ELF-1 (cell line): ENCODE measurements at regions not wholly inside any gene's neighbourhood (a gene's known extent, or its start where the extent isn't known, plus 50 kb on each side); places are given as distances from the start of the nearest gene placed in this dataset.
A peak's percentile ranks its signal among the peaks of the same experiment; 100 is the strongest.
"Not testable (repeated sequence)": the region's sequence is repeated elsewhere in the genome, so short reads cannot be mapped to it uniquely, and the experiment has no call there.

Experiments
- DNase-seq: peaks from one replicate; pipeline ENCODE4 v3.0.0-alpha.2; 2016; ENCODE audit warnings: low read depth, low spot score

GRCh38 chr2:180927030-180927686 is 53.2 kb upstream of the UBE2E3 start:
- DNase-seq, result no peak

- DNase-seq, result no peak
Measured at GRCh38 chr2:180925700-180926099, 54.7 kb upstream of the UBE2E3 start.

DNA sequence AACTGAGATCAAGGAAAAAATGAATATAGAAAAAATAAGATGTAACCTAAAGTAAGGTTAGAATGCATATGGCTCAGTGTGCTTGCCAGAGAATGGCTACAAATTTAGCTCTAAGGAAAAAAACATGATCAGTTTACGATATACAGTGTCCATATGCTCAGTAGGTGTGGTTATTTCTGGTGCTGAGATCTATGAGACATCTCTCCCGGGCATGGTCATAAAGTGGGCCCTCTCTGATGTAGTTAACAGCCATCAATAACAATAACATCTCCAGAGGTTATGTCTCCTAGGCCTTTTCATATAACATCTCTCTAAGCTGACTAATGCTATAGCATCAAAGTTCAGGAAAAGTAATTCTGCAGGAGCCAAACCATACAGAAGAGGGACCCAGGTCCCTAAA is 56.3 kb upstream of the UBE2E3 start:
- DNase-seq, result no peak

DNA sequence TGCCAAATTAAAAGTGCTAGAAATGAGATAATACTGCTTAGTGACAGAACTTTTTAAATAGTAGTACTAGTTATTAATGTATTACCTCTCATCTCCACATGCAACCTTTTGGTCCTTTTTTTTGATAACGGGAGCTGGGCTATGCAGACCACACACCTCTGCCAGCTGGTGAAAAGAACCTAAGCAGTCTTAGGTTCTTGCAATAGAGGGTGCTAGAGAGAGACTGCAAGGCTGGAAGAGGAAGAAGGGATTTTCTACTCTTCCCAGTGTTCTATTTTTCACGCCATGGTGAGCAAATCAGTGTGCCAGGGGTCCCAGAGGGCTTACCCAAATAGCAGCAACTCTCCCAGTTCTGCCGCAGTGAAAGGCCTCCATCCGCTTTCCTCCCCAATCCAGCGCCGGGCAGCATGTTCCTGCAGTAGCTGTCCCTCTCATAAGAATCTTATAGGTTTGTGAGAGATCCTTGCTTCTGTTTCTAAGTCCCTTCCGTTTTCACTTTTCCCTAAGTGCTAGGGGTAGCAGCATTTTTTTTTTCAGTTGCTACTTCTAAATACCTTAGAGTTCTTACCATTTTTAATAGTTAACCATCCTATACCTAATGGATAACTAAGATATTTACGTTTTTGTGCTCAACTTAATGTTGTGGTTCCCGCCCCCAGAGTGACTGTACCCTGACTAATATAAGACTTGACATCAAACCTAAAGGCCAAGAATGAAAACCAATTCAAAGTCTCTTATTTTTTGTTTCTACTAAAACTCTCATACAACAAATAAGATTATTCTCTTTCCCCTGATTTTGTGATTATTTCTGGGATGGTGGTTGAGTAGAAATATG is 69.4 kb upstream of the UBE2E3 start:
- DNase-seq, result peak; percentile 3

- no peak for DNase-seq
Measured at GRCh38 chr2:180907731-180908130, 72.7 kb upstream of the UBE2E3 start.

- DNase-seq, result no peak
Measured at GRCh38 chr2:180905461-180905860, 74.9 kb upstream of the UBE2E3 start.

DNA sequence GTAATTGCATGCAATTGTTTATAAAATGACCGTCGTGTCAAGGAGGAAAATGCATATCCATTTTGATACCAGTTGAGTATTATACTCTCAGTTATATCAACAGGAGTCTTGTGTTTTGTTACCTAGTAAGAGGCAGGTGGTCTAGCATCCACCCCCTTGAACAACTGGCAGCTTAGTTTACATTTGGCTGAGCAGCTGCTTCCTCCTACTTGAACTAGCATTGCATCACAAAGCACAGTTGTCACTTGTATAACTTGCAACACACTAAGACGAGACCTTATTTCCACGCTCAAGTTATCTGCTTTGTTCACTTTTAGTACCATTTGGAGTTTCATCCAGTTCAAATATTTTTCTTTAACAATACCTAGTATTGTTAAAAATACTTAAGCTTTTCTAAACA is 75.4 kb upstream of the UBE2E3 start:
- no peak for DNase-seq

GRCh38 chr2:180901331-180901730 is 79.1 kb upstream of the UBE2E3 start:
- DNase-seq, result no peak

- no peak for DNase-seq
Measured at GRCh38 chr2:180893752-180894151, 86.7 kb upstream of the UBE2E3 start.

- DNase-seq, result no peak
Measured at GRCh38 chr2:180892091-180892490, 88.3 kb upstream of the UBE2E3 start.

GRCh38 chr2:180891360-180891759 is 89.0 kb upstream of the UBE2E3 start:
- no peak for DNase-seq

DNA sequence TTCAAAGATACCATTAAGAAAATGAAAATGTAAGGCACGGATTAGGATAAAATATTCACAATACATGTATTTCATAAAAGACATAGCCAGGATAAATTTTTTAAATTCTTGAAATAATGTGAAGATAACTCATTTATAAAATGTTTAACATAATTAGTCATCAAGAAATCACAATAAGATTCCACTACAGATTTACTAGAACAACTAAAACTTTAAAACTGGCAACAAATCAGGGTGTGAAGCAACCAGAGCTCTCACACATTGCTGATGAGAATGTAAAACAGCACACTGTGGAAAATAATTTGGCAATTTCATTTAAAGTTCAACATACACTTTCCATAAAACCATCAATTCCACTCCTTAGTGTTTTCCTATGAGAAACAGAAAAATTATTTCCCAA is 89.6 kb upstream of the UBE2E3 start:
- no peak for DNase-seq

DNA sequence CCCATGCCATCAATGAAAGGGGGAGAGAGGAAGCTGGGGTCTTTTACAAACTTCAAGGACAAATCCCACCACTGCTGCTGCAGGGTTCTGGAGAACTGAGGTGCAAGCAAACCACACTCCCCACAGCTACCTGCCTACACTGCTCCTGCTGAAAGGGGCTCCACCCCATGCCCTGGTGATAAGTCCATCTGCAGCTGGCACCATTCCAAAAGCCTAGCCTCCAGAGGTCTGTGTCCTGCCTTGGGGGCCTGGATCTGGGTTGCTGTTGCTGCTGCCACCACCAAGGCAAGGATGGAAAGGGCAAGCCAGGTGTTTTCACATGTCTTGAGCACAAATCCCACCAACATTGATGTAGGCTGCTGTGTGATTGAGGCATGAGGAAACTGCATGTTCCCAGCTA is 97.4 kb upstream of the UBE2E3 start:
- no peak for DNase-seq

DNA sequence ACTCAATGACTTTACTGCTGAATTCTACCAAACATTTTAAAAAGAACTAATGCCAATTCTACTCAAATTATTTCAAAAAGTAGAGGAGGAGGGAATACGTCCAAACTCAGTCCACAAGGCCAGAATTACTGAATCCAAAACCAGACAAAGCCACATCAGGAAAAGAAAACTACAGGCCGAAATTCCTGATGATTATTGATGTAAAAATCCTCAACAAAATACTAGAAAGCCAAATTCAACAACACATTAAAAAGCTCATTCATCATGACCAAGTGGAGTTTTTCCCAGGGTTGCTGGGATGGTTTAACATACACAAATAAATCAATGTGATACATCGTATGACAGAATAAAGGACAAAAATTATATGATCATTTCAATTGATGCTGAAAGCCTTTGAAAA is 103.9 kb upstream of the UBE2E3 start:
- no peak for DNase-seq

GRCh38 chr2:180873219-180873618 is 107.2 kb upstream of the UBE2E3 start:
- peak; percentile 67 for DNase-seq

- DNase-seq, result not testable (repeated sequence)
Measured at GRCh38 chr2:180872781-180873180, 107.6 kb upstream of the UBE2E3 start.

GRCh38 chr2:180872255-180872654 is 108.2 kb upstream of the UBE2E3 start:
- DNase-seq, result no peak

DNA sequence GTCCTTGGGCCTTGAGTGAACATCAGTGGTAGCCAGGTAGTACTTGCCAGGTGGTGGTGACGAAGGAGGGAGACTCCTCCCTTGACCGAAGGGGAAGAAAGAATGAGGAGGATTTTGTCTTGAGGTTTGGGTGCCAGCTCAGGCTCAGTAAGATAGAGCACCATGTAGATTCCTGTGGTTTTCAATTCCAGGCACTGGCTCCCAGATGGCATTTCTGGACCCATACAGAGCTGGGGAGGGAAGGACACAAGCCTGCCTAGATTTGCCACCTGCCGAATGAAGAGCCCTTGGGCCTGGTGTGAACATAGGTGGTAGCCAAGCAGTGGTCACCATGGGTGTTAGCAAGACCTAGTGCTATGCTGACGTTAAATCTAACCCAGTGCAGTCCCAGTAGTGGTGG is 108.8 kb upstream of the UBE2E3 start:
- DNase-seq, result no peak

- DNase-seq, result no peak
Measured at GRCh38 chr2:180849851-180850250, 130.6 kb upstream of the UBE2E3 start.

DNA sequence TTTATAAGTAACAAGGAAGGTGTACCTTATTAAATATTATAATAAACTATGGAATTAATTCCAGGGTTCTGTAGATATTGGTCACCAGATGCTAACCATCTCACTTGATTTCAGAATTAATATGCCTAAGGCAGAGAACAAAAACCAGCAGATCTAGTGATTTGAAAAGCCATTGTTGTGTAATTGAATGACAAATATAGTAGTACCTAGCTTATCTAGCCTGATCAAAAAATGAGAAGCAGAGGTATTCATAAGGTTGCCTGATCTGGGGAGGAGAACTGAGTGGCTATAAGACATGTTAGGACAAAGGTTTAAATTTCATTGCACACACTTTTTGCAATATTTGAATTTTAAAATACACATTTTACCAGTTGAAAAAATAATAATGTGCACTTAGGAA is 132.0 kb upstream of the UBE2E3 start:
- DNase-seq, result no peak

DNA sequence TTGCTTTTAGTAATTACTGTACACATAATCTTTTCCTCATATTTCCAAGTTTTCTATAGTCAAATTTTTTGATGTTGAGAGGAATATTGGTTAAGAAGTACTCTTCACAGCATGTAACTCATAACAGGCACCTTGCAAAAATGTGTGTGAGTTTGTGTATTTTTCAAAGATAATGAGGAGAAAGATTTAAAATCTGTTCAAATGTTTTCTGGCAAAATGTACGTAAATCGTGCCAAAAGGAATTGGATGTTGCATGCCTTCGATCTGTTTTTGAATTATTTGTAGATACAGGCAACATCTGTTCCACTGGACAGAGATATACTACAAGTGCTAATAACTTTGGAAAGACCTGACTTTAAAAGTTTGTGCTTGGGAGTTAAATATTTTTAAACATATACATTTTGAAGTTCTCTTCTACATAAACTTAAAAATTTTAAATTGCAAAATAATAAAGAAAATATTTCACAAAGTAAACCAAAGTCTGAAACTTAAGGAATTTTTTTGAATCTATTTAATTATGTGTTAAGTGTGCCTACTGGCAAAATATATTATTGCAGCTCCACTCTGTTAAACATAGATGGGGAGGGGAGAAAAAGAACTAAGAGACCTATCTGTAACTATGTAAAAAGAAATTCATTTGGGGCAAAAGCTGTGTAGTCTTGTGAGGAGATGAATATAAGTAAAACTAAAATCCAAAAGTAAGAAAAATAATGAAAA is 133.5 kb upstream of the UBE2E3 start:
- no peak for DNase-seq

DNA sequence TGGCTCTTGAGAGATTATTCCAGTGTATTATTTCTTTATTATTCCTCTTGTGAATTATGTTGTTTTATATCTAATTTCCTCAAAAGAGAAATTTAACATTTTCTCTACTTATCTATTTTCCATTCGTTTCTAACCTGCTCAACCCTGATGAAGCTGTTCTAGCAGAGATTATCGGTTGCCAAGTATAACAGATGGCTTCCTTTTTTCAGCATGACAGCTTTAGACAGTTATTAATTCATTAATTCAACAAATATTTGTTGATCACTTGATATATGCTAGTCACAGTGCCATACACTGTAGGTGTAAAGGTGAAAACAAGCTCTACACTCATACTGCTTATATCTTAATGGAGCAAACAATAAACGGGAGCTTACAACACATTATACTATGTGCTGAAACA is 137.9 kb upstream of the UBE2E3 start:
- no peak for DNase-seq

DNA sequence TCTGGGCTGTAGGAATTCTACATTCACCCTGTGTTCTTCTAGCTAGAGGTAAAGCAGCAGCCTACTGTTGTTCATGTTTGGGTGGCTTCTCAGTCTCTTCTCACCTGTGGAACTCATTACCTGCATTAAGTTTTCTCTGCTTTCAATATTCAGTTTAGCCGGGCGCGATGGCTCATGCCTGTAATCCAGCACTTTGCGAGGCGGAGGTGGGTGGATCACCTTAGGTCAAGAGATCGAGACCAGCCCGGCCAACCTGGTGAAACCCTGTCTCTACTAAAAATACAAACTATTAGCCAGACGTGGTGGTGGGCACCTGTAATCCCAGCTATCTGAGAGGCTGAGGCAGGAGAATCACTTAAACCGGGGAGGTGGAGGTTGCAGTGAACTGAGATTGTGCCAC is 139.8 kb upstream of the UBE2E3 start:
- no peak for DNase-seq
